Fibroblast of skin of scalp (primary cell): ENCODE measurements at regions not wholly inside any gene's neighbourhood (a gene's known extent, or its start where the extent isn't known, plus 50 kb on each side); places are given as distances from the start of the nearest gene placed in this dataset.
A peak's percentile ranks its signal among the peaks of the same experiment; 100 is the strongest.

ENCODE experiments used
- DNase-seq: peaks from one replicate; pipeline ENCODE4 v3.0.0-alpha.2; 2013

GRCh38 chr14:83757916-83758315 lies 1772.0 kb upstream of the FLRT2 start:
- peak; percentile 39 for DNase-seq

- no peak for DNase-seq
These were observed 1765.0 kb upstream of the FLRT2 start for GRCh38 chr14:83764656-83765599.

GRCh38 chr14:83777516-83777915 lies 1752.4 kb upstream of the FLRT2 start:
- DNase-seq, result peak; percentile 8

- DNase-seq, result peak; percentile 59
These were observed 1750.7 kb upstream of the FLRT2 start for GRCh38 chr14:83779266-83779665.

- DNase-seq, result no peak
These were observed 1749.6 kb upstream of the FLRT2 start for GRCh38 chr14:83780321-83780720.

- DNase-seq, result no peak
These were observed 1731.5 kb upstream of the FLRT2 start for GRCh38 chr14:83798421-83798820.

GRCh38 chr14:83799233-83799632 lies 1730.7 kb upstream of the FLRT2 start:
- no peak for DNase-seq

GRCh38 chr14:83814896-83815295 lies 1715.0 kb upstream of the FLRT2 start:
- DNase-seq, result no peak

GRCh38 chr14:83816761-83817160 lies 1713.2 kb upstream of the FLRT2 start:
- DNase-seq, result no peak

- DNase-seq, result no peak
These were observed 1704.1 kb upstream of the FLRT2 start for GRCh38 chr14:83825843-83826242.

- peak; percentile 83 for DNase-seq
These were observed 1703.1 kb upstream of the FLRT2 start for GRCh38 chr14:83826838-83827237.

GRCh38 chr14:83827383-83827782 lies 1702.6 kb upstream of the FLRT2 start:
- DNase-seq, result peak; percentile 10

GRCh38 chr14:83828406-83828805 lies 1701.5 kb upstream of the FLRT2 start:
- peak; percentile 34 for DNase-seq

GRCh38 chr14:83830316-83830715 lies 1699.6 kb upstream of the FLRT2 start:
- DNase-seq, result no peak

GRCh38 chr14:83838226-83838625 lies 1691.7 kb upstream of the FLRT2 start:
- no peak for DNase-seq

- no peak for DNase-seq
These were observed 1687.4 kb upstream of the FLRT2 start for GRCh38 chr14:83842547-83842946.

GRCh38 chr14:83847102-83847501 lies 1682.8 kb upstream of the FLRT2 start:
- no peak for DNase-seq

- no peak for DNase-seq
These were observed 1679.9 kb upstream of the FLRT2 start for GRCh38 chr14:83850092-83850491.

GRCh38 chr14:83856334-83856733 lies 1673.6 kb upstream of the FLRT2 start:
- DNase-seq, result no peak

GRCh38 chr14:83860631-83861155 lies 1669.3 kb upstream of the FLRT2 start:
- DNase-seq, result no peak

GRCh38 chr14:83863042-83863774 lies 1666.7 kb upstream of the FLRT2 start:
- DNase-seq, result no peak

- DNase-seq, result no peak
These were observed 1665.8 kb upstream of the FLRT2 start for GRCh38 chr14:83864106-83864505.

- peak; percentile 17 for DNase-seq
These were observed 1662.2 kb upstream of the FLRT2 start for GRCh38 chr14:83867566-83868225.
